Smooth muscle cell (in vitro differentiated cells): ENCODE measurements at regions not wholly inside any gene's neighbourhood (a gene's known extent, or its start where the extent isn't known, plus 50 kb on each side); places are given as distances from the start of the nearest gene placed in this dataset.

Experiments
- DNase-seq: peaks from one replicate; lab custom pipeline; 2025; ENCODE audit not compliant: unreplicated experiment; lab: John Stamatoyannopoulos, UW
- H2AFZ ChIP-seq: fragments of 200-600 bp; sonication (generic); 2 replicates; pipeline ENCODE4 v1.6.0; 2016; ENCODE audit warnings: antibody characterized with exemption, low read depth, mild to moderate bottlenecking
- H3F3A ChIP-seq: fragments of 200-600 bp; sonication (generic); 2 replicates; pipeline ENCODE4 v1.6.0; 2017; ENCODE audit warnings: antibody characterized with exemption, low read depth
- H3K27ac ChIP-seq: fragments of 200-600 bp; sonication (generic); 2 replicates; pipeline ENCODE4 v1.5.1; 2016; ENCODE audit warnings: low read depth, mild to moderate bottlenecking
- H3K27me3 ChIP-seq: fragments of 200-600 bp; sonication (generic); 2 replicates; pipeline ENCODE4 v1.6.1; 2016; ENCODE audit warnings: low read depth, mild to moderate bottlenecking
- H3K36me3 ChIP-seq: fragments of 200-600 bp; sonication (generic); 2 replicates; pipeline ENCODE4 v1.5.1; 2016; ENCODE audit warnings: low read depth
- H3K4me1 ChIP-seq: fragments of 200-600 bp; sonication (generic); 2 replicates; pipeline ENCODE4 v1.5.1; 2016; ENCODE audit warnings: low read depth
- H3K4me2 ChIP-seq: fragments of 200-600 bp; sonication (generic); 2 replicates; pipeline ENCODE4 v1.6.0; 2016; ENCODE audit warnings: mild to moderate bottlenecking
- H3K4me3 ChIP-seq: fragments of 200-600 bp; sonication (generic); 2 replicates; pipeline ENCODE4 v1.5.1; 2016; ENCODE audit warnings: mild to moderate bottlenecking
- H3K79me2 ChIP-seq: fragments of 200-600 bp; sonication (generic); 2 replicates; pipeline ENCODE4 v1.6.0; 2016; ENCODE audit warnings: low read depth, mild to moderate bottlenecking
- H3K9ac ChIP-seq: fragments of 200-600 bp; sonication (generic); 2 replicates; pipeline ENCODE4 v1.6.0; 2016; ENCODE audit warnings: low read depth
- H3K9me3 ChIP-seq: fragments of 200-600 bp; sonication (generic); replicated peaks from 2 replicates; pipeline ENCODE4 v1.5.1; 2016; ENCODE audit warnings: low read depth
- H4K20me1 ChIP-seq: fragments of 200-600 bp; sonication (generic); 2 replicates; pipeline ENCODE4 v1.6.0; 2016; ENCODE audit warnings: low read depth
- CTCF ChIP-seq: fragments of 200-600 bp; sonication (generic); IDR thresholded peaks from 2 replicates; pipeline ENCODE4 v1.5.1; 2017; ENCODE audit warnings: borderline replicate concordance, mild to moderate bottlenecking, antibody characterized with exemption; ENCODE audit not compliant: insufficient read depth, poor library complexity, severe bottlenecking
- WGBS: methylation state at CpG from one replicate; pipeline ENCODE4 v1.1.7; 2016; ENCODE audit warnings: low lambda C conversion rate; 5-methylcytosine and 5-hydroxymethylcytosine counted together

- H3K9ac ChIP-seq = no peak overlapping the region
- WGBS = 78% methylated on average over 10 of the region's 10 CpGs
- no peak for TF ChIP-seq CTCF
- H3K4me1 ChIP-seq = no peaks in the 10 kb centered on the region
- no peaks in the 10 kb centered on the region for H3K9me3 ChIP-seq
- H2AFZ ChIP-seq = no peak overlapping the region
- H3K4me2 ChIP-seq = no peak overlapping the region
- H4K20me1 ChIP-seq = no peaks in the 10 kb centered on the region
- no peaks in the 10 kb centered on the region for H3K79me2 ChIP-seq
- H3K4me3 ChIP-seq = no peak overlapping the region
- no peak overlapping the region for H3K27ac ChIP-seq
- no peaks in the 10 kb centered on the region for H3F3A ChIP-seq
- no peaks in the 10 kb centered on the region for H3K27me3 ChIP-seq
- H3K36me3 ChIP-seq = peaks cover 4% of the 10 kb centered on the region
- DNase-seq = no peak
Measured at GRCh38 chrX:131763674-131764073, 219.8 kb downstream of the OR13H1 start.

- H3K4me1 ChIP-seq = no peaks in the 10 kb centered on the region
- no peak overlapping the region for H3K9ac ChIP-seq
- no peak overlapping the region for H3K27ac ChIP-seq
- no peaks in the 10 kb centered on the region for H4K20me1 ChIP-seq
- 89% methylated on average over 5 of the region's 5 CpGs for WGBS
- H3K4me3 ChIP-seq = no peak overlapping the region
- H3K27me3 ChIP-seq = no peaks in the 10 kb centered on the region
- H3K36me3 ChIP-seq = peaks cover 4% of the 10 kb centered on the region
- DNase-seq = no peak
- no peak overlapping the region for H3K4me2 ChIP-seq
- H2AFZ ChIP-seq = no peak overlapping the region
- H3K79me2 ChIP-seq = no peaks in the 10 kb centered on the region
- no peaks in the 10 kb centered on the region for H3F3A ChIP-seq
- no peaks in the 10 kb centered on the region for H3K9me3 ChIP-seq
- TF ChIP-seq CTCF = no peak
Measured at GRCh38 chrX:131764216-131764615, 220.3 kb downstream of the OR13H1 start.

- H3K4me2 ChIP-seq = no peak overlapping the region
- no peak for TF ChIP-seq CTCF
- no peak for DNase-seq
- 88% methylated on average over 18 of the region's 18 CpGs for WGBS
- H3K79me2 ChIP-seq = no peaks in the 10 kb centered on the region
- H3K4me1 ChIP-seq = no peaks in the 10 kb centered on the region
- no peaks in the 10 kb centered on the region for H3K27me3 ChIP-seq
- no peak overlapping the region for H3K9ac ChIP-seq
- H3K27ac ChIP-seq = no peak overlapping the region
- H3K4me3 ChIP-seq = no peak overlapping the region
- H3K36me3 ChIP-seq = no peaks in the 10 kb centered on the region
- no peak overlapping the region for H2AFZ ChIP-seq
- H4K20me1 ChIP-seq = no peaks in the 10 kb centered on the region
- H3K9me3 ChIP-seq = no peaks in the 10 kb centered on the region
- no peaks in the 10 kb centered on the region for H3F3A ChIP-seq
Measured at GRCh38 chrX:131778269-131779218, 234.7 kb downstream of the OR13H1 start.

- H3F3A ChIP-seq = no peaks in the 10 kb centered on the region
- no peak overlapping the region for H3K9ac ChIP-seq
- no peaks in the 10 kb centered on the region for H3K27me3 ChIP-seq
- no peak for DNase-seq
- H4K20me1 ChIP-seq = no peaks in the 10 kb centered on the region
- H3K27ac ChIP-seq = no peak overlapping the region
- H3K4me3 ChIP-seq = no peak overlapping the region
- 79% methylated on average over 7 of the region's 7 CpGs for WGBS
- no peaks in the 10 kb centered on the region for H3K4me1 ChIP-seq
- no peak for TF ChIP-seq CTCF
- no peak overlapping the region for H3K4me2 ChIP-seq
- no peak overlapping the region for H2AFZ ChIP-seq
- no peaks in the 10 kb centered on the region for H3K79me2 ChIP-seq
- no peaks in the 10 kb centered on the region for H3K36me3 ChIP-seq
- H3K9me3 ChIP-seq = no peaks in the 10 kb centered on the region
Measured at GRCh38 chrX:131779306-131779705, 235.4 kb downstream of the OR13H1 start.
